GM19395 (cell line): ENCODE measurements at regions not wholly inside any gene's neighbourhood (a gene's known extent, or its start where the extent isn't known, plus 50 kb on each side); places are given as distances from the start of the nearest gene placed in this dataset.

Source experiments
- ATAC-seq: cut with Tn5 transposase; IDR thresholded peaks from one replicate; pipeline ENCODE4 v1.9.1; 2021; ENCODE audit warnings: mild to moderate bottlenecking, moderate library complexity; ENCODE audit not compliant: unreplicated experiment

DNA sequence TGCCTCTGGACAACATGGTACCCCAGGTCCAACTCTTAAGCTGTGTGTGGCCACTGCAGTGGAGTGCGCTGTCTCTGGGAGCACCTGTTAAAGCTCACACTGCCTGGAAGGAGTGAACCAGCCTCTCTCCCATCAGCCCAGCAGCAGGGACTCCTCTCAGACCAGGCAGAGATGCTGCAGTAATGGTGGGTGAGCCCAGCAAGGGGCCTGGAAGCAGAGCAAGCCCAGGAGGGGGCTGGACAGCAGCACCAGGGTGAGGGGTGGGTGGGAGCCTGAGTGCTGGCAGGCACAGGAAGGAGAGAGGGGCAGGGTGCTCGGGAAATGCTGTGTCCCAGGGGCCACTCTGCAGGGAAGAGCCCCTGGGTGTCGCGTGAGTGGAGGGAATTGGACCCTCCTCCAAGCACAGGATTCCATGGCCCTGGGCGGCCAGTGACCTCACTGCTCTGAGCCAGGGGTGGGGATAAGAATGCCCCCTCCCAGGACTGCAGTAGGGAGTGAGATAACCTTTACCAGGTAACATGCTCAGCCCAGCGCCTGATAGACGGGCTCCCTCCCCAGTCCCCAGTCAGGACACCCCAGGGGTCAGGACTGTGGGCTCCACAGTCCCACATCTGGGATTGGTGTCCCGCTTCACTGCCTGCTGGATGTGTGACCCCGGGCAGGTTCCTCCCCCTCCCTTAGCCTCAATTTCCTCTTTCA, 313.1 kb downstream of the MATN1 start:
- ATAC-seq: no peak

DNA sequence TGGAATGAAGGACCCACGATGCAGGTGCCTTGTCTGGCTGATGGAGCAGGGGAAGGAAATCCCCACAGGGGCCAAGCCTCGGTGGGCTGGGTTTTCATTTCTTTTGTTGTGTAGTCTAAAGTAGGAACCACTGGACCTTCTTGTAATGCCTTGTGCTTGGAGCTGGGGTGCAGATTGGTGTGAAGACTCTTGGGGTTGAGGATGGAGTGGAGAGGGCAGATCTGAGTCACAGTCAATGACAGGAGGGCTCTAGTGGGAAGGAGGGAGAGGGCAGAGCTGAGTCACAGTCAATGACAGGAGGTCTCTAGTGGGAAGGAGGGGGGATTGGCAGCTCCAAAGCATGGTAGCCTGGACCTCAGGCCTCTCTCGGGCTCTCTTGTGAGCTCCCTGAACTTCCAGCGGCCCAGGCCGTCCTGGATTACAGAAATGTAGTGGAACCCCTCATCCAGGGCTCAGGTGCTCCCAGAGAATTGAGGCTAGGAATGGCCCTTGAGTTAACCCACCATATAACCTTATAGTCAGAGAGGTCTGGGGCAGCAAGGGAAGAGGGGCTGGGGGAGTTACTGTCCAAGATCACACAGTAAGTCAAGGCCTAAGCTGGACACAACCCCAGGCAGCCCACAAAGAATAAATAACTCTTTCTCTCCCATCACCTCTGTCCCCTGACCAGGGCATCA, 313.8 kb downstream of the MATN1 start:
- ATAC-seq: no peak

DNA sequence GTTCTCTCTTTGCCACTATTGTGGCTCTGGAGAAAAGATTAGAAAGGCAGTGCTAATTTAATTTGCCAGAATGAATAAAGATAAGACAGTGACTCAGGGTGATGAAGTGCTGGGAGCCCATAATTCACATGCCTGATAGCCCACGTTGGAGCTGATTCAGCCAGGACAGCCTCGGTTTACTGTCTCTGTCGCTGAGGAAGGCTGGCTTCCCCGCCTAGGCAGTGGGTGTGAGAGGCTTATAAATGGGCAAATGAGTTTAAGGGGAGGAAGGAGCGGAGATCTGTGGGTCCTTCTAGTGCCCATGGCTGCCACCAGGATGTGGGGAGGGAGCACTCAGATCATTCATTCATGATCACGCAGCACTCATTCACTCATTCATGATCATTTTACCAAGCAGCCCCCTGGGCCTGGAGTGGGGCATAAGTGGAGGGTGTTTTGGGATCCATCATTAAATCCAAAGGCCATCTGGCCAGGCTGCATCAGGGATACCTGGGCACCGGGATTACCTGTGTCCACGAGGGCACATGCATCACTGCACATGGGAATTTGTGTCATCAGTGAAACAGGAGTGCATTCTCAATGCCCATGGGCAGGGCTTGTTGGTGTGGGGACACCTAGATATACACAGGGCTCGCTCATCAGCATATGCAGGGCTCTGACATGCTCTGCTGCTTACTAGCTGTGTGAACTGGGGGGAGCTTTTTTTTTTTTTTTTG, 315.4 kb downstream of the MATN1 start:
- ATAC-seq: no peak

DNA sequence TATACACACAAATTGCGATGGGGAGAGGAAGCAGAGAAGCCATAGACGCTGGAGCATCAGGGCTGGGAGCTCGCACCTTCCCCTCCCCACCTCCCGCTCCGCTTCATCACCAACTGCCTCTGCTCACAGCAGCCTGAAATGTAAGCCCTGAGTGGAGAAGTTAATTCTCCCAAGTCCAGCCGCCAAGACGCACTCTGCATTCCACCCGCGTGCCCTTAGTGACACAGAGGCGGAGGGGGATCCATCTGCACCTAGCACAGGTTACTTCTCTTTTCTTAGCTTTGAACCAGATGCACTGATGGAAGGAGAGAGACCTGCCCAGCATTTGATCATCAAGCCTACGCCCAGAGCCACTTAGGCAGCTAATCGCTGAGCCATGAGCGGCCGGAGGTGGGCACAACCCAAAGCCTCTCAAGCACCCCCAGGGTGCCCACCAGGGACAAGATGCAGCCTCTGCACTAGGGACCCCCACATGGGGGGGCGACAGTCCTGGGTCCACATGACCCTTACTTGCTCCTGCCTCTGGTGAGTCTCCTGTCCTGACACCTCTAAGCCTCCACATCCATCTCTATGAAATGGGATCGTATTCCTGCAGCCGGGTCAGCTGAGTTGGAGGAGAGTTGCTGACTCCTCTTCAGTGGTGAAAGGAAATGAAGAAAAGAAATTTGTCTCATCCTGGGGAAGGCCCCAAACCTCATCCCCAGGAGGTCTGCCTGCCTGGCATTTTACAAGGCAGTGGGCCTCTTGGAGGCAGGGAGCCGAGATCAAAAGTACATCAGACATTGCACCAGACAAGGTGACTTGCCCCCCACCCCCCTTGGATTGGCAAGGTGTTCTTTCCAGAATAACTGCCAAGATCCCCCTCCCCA, 316.2 kb downstream of the MATN1 start:
- no peak for ATAC-seq

DNA sequence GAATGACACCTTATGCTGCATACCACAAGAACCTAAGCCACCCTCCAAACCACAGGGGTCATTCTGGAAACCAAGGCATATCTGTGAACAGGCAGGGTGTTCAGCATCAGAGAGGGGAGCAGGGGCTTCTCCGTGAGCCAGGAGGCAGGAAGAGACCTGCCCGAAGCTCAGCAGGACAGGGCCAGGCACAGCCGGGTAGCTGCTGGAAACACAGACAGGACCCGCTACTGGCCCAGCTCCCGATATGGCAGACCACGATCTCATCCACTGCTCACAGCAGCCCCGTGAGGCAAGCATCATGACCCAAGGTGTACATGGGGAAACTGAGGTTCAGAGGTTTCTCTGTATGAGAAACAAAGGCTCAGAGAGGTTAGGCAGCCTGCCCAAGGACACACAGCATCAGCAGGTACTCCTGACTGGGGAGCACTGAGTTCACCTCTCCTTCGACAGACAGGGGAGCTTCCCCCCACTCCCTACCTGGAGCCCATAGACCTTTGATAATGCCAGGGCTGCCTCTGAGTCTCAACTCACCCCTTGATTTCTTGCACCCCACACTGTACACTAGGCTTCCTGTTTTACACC, 317.7 kb downstream of the MATN1 start:
- ATAC-seq: no peak

DNA sequence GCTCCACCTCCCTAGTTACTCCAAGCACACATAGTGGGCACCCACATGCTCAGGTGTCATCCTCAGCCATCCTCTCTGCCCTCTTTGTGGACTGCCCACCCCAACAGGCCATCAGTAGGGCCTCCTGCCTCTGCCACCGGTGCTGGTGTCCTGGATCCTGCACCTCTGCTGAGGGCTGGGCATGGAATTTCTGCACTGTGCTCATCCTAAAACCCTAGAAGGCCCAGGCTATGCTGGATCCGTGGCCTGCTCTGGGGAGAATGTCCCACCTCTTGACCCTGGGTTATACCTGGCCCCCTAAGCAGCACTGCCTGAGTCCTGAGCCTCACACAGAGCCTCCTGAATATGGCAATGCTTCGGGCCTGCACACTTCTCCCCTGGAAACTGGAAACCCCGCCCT, 318.3 kb downstream of the MATN1 start:
- no peak for ATAC-seq

DNA sequence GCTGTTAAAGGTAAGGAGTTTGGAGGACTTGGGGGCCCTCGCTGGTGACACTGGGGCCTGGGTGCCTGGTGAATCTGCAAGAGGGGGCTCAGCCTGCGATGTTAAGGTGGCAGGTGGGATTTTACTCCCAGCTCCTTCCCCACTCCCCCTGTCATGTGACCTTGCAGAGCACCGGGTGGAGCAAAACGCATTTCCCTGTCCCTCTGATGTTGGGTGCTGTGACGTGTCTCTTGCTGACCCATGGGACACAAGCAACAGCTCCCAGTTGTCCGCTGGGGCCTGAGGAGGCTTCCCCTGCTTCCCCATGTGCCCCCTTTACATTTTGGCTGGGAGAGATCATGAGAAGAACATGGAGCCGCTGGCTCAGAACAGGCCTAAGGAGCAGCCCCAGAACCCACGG, 319.0 kb downstream of the MATN1 start:
- no peak for ATAC-seq

DNA sequence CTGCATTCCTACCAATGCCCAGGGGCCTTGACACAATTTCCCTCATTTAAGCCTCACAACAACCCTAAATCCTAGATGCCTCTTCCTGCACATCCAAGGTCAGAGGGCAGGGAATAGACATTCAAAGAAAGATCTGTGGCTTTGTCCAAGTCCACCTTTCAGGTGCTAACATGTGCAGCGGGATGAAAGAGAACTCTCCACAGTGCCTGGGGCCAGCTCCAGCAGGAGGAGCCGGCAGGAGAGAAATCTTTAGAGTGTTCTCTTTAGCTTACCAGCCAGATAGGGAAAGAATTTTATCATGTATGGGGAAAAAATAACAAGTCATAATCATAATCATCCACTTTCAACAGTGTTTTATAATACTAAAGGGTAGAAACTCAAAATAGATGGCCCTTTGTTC, 319.7 kb downstream of the MATN1 start:
- no peak for ATAC-seq

DNA sequence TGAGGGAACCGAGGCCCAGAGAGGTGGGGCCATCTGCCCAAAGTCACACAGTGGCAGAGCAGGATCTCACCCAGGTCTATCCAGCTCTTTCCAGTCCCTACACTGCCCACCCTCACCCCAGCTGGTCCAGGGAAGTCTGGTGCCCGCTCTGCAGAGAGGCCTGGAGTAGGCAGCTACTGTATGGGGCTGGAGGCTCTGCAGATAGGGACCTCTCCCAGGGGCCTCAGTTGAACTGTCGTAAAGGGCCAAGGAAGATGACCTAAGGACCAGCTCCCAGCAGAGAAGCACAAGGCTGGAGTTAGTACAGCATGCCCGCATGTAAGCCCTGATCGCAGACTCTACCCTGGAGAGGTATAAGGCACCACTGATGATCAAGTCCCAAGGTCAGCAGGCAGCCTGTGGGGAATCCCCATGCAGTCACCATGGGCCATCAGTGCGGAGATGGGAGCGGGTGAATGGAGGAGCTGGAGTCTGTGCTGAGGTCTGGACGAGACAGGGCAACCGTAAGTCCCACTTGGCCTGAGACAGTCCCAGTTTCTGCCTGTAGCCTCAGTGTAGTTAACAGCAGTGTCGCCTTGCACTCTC, 320.2 kb downstream of the MATN1 start:
- no peak for ATAC-seq

DNA sequence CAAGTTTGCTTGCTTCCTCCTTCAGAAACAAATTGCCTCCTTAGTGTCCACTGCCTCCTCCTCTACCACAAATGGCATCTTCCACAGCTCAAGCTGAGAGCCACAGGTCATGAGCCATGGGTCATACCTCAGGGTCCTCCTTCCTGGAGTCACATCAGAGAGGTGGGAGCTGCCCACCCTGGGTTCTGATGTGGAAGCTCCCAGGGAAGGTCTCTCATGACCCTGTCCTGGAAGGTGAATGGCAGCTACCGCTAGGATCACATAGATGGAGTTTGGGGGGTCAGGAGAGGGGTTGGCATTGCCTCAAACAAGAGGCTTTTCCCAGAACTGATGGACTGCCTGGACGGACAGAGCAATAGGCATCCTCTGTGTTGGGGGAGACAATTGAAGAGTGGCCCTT, 321.4 kb downstream of the MATN1 start:
- ATAC-seq: no peak

DNA sequence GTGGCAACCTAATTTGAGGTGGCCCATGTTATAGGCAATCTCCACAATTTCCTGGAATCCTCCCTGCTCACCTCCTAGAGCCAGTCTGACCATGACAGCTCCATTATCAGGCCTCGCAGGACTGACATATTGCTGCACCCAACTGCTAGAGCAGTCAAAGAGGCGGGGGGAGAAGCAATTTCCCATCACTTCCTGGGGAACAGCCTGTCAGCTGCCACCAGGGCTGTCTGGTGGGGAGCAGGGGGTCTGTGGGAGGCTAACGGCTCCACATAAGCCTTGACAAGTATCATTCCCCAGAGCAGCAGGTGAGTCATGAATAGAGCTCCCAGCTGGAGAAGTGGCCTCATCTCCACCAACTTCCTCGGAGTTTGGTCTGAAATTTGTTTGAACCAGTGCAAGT, 322.9 kb downstream of the MATN1 start:
- no peak for ATAC-seq

DNA sequence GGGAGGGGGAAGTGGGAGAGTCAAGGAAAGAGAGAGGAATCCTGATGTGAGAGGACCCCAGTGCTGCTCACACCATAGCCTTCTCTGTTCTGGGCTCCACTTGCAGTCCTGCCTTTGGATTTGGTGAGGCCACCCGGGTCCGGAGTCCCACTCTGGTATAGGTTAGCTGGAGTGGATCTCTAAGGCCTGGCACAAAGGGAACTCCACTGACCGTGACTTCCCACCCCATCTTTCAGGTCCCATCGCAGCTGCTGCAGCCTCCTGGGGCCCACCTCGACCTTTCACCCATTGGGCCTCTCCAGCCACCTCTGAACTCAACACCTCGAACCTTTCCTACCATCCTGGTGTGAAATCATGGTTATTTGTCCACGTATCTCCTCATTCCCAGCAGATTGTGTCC, 324.4 kb downstream of the MATN1 start:
- no peak for ATAC-seq

DNA sequence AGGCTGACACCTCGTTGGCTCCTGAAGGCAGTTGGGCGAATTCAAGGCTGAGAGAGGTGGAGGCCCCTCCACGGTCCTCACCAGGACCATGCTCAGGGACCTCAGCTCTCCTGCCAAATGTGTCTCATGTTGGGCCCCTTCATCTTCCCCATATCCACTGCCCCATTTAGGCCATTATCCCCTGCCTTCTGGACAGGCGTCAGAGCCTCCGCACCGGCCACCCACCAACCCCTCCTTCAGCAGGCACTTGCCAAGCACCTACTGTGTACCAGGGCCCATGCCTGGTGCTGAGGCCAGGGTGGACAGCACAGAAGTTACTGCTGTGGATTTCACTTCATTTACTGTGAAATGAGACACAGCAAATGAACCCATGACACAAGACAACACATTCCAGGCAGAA, 325.8 kb downstream of the MATN1 start:
- ATAC-seq: no peak

DNA sequence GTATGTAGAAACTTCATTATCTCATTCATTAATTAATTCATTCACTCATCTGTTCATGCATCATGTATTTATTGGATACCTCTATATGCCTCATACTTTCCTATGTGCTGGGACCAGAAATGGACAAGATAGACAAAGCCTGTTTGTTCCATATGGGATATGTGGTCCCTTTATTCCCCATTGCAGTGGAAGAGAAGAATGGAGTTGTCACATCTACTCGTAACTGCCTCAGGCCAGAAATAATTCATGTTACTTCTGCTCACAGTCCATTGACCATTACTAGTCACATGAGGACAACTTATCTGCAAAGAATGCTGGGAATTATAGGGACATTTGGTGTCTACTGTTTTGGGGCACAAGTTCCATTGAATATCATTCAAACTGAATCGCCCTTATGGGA, 327.8 kb downstream of the MATN1 start:
- no peak for ATAC-seq

DNA sequence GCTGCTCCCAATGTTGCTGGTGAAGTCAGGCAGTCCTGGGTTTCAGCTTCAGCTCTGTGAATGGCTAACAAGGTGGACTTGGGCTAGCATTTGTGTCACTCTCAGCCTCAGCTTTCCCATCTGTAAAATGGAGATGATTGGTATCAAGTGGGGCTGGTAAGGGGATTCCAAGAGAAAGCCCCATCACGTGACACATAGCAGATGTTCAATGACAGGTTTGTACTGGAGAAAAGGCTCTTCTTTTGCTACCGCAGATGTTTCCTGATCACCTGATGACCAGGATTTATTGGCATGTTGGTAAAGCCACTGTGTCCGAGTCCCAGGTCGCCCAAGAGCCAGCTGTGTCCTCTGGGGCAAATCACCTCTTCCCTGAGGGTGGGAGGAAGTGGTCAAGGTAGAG, 335.0 kb downstream of the MATN1 start:
- ATAC-seq: no peak

DNA sequence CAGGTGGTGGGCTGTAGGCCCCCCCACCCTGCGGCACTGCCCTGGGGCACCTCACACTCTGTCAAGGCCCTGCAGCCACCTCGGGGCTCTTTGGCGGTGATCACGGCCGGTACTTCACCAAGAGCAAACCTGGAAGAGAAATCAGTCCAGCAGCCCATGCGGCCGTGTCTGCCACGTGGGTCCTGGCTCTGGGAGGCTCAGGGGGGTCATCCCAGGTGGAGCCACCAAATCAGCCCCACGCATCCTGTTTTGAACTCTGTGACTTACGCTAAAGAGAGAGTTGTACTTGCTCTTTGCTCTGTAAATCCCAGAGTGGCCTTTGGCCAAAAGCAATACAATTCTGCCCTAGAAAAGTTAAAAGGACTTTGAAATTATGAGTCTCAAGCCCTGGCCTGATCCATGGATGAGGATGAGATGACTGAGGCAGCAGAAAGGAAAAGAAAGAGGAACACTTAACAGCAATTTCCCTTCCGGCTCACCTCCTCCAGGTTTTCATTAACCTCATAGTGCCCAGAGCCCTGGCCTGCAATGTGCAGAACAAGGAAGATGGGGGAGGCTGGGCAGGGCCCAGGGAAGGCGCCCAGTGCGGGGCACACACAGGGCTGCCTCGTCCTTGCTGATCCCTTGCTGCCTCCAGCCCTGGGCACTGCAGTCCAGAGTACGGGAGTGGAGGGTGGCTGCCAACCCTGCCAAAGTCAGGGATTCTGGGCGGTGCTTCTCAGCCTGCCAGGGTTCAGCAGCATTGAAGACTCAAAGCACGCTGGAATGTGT, 337.0 kb downstream of the MATN1 start:
- no peak for ATAC-seq

DNA sequence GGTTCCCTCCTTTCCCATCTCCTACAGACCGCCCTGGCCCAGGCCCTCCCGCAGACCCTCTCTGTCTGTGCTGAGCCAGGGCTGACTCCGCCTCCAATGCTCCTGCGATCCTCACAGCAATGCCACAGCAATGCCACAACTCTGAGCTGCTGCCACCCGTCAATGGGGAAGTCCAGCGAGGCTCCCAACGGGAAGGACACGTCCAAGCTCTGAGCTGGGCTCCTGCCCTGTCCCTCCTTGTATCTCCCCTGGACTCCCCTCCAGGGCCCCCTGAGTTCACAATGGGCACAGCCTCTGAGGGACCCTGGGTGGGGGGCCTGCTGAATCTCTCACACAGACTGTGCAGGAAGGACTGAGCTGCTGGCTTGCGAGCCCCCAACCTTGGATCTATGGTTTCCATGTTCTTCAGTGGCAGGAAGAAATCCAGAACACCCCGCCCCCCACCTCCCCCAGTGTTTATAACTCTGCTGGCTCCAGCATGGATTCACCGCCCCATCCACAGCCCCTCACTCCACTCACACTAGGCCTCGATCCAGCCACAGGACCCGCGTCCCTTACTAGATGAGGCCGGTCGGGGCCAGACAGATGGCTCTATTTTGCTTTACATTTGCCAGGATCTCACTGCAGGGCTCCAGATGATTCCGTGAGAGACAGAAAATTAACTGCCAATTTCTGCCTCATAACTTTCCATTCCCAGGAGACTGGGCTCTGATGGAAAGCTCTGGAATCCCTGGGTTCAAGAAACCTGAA, 338.0 kb downstream of the MATN1 start:
- ATAC-seq: no peak

DNA sequence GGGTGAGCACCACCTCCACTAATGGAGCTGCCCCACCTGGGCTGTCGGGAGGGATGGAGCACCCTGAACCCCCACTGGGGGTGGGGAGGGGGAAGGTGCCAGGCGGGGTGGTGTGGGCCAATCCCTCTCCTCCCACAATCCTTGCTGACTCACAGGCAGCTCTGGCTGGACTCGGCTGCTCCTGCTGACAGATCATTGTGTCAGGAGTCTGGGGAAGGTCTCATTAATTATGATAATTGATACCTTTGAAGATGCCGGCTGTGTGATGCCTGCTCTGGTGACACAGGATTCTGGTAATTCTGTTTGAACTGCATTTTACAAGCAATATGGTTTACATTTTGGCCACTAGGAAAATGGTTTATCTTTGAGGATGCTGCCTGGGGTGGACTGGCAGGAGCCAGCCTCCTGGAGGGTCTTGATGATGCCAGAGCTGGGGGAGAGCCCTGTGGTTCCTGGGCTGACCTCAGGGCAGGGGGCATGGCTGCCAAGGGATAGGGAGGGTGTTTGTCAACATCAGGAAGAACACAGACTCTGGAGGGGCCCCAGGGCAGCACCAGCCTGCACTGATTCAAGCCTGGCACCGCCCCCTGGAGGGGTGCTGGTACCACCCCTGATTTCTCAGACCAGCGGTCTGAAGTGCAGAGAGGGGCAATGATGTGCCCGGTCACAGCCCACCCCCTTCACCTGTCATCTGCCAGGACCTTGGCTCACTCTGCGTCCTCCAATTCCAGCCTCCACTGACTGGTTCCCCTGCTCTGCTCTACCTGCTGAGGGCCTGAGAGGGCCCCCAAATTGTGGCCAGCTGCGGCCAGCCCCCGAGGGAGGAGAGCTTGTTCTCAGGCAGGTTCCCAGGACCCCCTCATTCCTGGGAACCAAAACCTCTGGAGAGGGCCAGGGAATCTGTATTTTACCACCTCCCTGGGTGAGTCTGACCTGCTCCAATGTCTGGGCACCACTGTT, 338.8 kb downstream of the MATN1 start:
- no peak for ATAC-seq
